NB4 (cell line): ENCODE measurements at regions not wholly inside any gene's neighbourhood (a gene's known extent, or its start where the extent isn't known, plus 50 kb on each side); places are given as distances from the start of the nearest gene placed in this dataset.
"Not testable (repeated sequence)": the region's sequence is repeated elsewhere in the genome, so short reads cannot be mapped to it uniquely, and the experiment has no call there.

ENCODE experiments used
- DNase-seq: peaks from one replicate; pipeline ENCODE4 v3.0.0; 2010; ENCODE audit warnings: low read depth
- H3K4me3 ChIP-seq: one replicate; pipeline ENCODE4 v1.5.1; 2011; ENCODE audit warnings: mild to moderate bottlenecking, low read depth, low read length, moderate library complexity
- MYC ChIP-seq: IDR thresholded peaks from 2 replicates; pipeline ENCODE4 v1.6.1; 2011; ENCODE audit warnings: low read depth, low read length
- POLR2A ChIP-seq: IDR thresholded peaks from 2 replicates; pipeline ENCODE4 v1.6.1; 2011; ENCODE audit warnings: mild to moderate bottlenecking; ENCODE audit not compliant: insufficient read length; ENCODE audit errors: extremely low read depth
- TF ChIP-seq, protein P1 (sequence below): IDR thresholded peaks from one replicate; pipeline ENCODE4 v1.5.1; 2012; ENCODE audit warnings: low read depth, low read length
- TF ChIP-seq, protein P2 (sequence below): IDR thresholded peaks from 2 replicates; pipeline ENCODE4 v1.6.1; 2011; ENCODE audit warnings: low read depth, low read length

DNA sequence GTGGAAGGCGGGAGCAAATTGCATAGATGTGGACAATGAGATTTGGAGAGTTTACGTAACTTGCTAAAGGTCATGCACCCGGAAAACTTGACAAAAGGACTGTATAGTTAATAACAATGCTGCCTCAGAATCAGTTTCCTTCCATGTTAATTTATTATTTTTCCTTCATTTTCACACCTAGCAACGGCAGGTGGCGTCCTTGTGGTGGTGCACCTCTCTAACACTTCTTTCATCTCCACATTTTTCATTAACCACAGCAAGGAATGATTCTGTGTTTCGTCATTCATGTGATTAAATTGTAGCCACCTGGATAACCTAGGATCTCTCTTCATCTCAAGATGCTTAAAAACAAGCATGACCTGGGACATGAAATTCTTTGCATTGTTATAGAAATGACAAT lies 2133.0 kb downstream of the NCAM2 start:
- H3K4me3 ChIP-seq = no peak overlapping the region
- TF ChIP-seq MYC = no peak
- TF ChIP-seq, protein P1, sequence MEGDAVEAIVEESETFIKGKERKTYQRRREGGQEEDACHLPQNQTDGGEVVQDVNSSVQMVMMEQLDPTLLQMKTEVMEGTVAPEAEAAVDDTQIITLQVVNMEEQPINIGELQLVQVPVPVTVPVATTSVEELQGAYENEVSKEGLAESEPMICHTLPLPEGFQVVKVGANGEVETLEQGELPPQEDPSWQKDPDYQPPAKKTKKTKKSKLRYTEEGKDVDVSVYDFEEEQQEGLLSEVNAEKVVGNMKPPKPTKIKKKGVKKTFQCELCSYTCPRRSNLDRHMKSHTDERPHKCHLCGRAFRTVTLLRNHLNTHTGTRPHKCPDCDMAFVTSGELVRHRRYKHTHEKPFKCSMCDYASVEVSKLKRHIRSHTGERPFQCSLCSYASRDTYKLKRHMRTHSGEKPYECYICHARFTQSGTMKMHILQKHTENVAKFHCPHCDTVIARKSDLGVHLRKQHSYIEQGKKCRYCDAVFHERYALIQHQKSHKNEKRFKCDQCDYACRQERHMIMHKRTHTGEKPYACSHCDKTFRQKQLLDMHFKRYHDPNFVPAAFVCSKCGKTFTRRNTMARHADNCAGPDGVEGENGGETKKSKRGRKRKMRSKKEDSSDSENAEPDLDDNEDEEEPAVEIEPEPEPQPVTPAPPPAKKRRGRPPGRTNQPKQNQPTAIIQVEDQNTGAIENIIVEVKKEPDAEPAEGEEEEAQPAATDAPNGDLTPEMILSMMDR = peak; percentile 7
- DNase-seq = peak; percentile 1

DNA sequence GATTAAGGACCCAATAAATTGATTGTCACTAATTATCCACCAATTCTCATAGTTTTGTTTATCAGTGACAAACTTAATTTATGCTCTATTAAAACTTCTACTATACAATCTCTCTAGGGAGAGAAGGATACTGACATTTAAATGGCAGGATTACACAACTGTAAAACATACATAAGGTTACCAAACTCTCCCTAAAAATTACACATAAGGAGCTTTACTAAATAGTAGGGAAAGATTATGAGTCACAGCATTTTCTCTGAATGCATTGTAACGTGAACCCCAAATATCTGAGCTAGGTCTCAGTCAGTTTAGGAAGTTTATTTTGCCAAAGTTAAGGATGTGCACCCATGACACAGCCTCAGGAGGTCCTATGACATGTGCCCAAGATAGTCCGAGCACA lies 2140.6 kb downstream of the NCAM2 start:
- TF ChIP-seq, protein P1 = no peak
- TF ChIP-seq, protein P2, sequence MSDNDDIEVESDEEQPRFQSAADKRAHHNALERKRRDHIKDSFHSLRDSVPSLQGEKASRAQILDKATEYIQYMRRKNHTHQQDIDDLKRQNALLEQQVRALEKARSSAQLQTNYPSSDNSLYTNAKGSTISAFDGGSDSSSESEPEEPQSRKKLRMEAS = no peak
- TF ChIP-seq POLR2A (no peak), MYC (no peak)
- no peak overlapping the region for H3K4me3 ChIP-seq
- no peak for DNase-seq

DNA sequence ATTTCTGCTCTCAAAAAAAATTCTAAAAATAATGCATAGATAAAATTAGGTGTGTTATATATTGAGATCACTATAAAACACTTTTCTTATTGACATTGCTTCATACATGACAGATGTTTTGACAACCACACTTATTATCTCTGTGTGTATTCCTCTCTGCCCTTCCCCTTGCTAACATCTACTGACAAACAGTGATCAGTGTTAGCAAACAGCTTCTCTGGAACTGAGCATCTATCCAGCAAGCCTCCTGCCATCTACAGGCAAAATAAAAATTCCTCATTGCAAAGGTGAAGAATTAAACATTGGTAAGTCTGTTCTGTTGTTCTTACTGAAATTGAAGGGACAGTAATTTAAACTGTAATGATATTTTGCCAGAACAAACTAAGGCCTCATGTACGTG lies 2153.9 kb downstream of the NCAM2 start:
- DNase-seq = no peak
- TF ChIP-seq, protein P1 = no peak
- TF ChIP-seq, protein P2 = no peak
- TF ChIP-seq POLR2A = no peak
- TF ChIP-seq MYC = no peak
- no peak overlapping the region for H3K4me3 ChIP-seq

DNA sequence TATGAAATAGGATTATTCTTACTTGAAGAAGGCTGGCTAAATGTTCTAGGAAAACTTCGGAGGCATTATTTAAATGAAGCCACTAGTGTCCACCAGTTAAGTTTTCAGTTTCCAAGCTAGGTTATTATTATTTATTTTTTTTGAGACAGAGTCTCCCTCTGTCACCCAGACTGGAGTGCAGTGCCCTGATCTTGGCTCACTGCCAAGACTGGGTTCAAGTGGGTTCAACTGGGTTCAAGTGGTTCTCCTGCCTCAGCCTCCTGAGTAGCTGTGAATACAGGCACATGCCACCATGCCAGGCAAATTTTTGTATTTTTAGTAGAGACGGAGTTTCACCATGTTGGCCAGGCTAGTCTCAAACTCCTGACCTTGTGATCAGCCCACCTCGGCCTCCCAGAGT lies 2155.6 kb downstream of the NCAM2 start:
- not testable (repeated sequence) for DNase-seq, H3K4me3 ChIP-seq

DNA sequence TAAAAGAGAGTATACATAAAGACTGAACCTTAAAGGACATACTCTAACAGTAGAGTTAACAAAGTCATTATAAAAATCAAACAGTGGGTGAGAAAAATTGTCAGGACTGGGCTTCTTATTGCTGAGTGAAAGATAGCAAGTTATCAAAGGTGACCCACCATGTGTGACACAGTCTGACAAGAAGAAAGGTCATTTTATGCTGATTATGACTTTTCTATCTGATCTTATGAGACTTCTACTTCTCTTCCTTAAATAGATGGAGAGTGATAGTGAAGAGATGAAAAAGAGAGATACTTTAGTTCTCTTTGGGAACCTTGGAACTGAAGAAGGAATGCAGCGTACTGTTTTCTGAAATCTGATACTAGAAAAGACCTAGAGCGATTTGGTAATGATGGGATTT lies 2157.1 kb downstream of the NCAM2 start:
- TF ChIP-seq, protein P1 = no peak
- TF ChIP-seq POLR2A (no peak), MYC (no peak)
- TF ChIP-seq, protein P2 = no peak
- no peak overlapping the region for H3K4me3 ChIP-seq
- no peak for DNase-seq

DNA sequence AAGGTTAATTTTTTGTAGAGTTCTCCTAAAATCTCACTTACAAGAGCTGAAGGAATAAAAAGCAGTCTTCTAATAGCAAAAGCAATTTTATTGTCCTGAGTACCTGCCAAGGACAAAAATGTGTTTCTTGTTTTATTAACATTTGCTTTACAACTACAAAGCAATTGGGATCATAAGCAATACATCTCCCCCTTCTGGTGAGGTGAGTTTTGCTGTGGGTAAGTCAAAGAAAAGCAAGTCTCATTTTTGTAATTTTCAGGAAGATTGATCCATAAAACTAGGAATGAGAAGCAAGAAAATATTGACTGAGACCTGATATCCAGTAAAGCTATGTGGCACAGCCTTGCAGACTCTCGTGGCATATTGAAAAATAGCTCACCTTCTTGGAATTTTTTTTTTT lies 2162.7 kb downstream of the NCAM2 start:
- no peak for DNase-seq
- no peak overlapping the region for H3K4me3 ChIP-seq
- TF ChIP-seq, protein P1 = peak; percentile 16
- TF ChIP-seq, protein P2 = no peak
